Neuron (in vitro differentiated cells): ENCODE measurements at regions not wholly inside any gene's neighbourhood (a gene's known extent, or its start where the extent isn't known, plus 50 kb on each side); places are given as distances from the start of the nearest gene placed in this dataset.

Experiments
- H2AFZ ChIP-seq: one replicate; pipeline ENCODE4 v1.6.1; 2013; ENCODE audit warnings: low read depth, mild to moderate bottlenecking, inconsistent platforms, low read length, moderate library complexity
- H3K27me3 ChIP-seq: one replicate; pipeline ENCODE4 v1.6.1; 2013; ENCODE audit warnings: low read length; ENCODE audit not compliant: insufficient read depth
- H3K36me3 ChIP-seq: one replicate; pipeline ENCODE4 v1.6.1; 2013; ENCODE audit warnings: low read length; ENCODE audit not compliant: insufficient read depth
- H3K4me1 ChIP-seq: one replicate; pipeline ENCODE4 v1.6.1; 2013; ENCODE audit warnings: low read length; ENCODE audit not compliant: insufficient read depth
- H3K4me3 ChIP-seq: 2 replicates; pipeline ENCODE4 v1.5.1; 2013; ENCODE audit warnings: mild to moderate bottlenecking, low read length, moderate library complexity
- H3K9me3 ChIP-seq: one replicate; pipeline ENCODE4 v1.6.1; 2013; ENCODE audit warnings: low read length

- no peaks in the 10 kb centered on the region for H3K36me3 ChIP-seq
- no peak overlapping the region for H2AFZ ChIP-seq
- no peaks in the 10 kb centered on the region for H3K9me3 ChIP-seq
- H3K4me1 ChIP-seq, result peaks cover 46% of the 10 kb centered on the region
- no peak overlapping the region for H3K4me3 ChIP-seq
- H3K27me3 ChIP-seq, result no peaks in the 10 kb centered on the region
These were observed 60.5 kb upstream of the ULK4 start for GRCh38 chr3:42022355-42022754.

DNA sequence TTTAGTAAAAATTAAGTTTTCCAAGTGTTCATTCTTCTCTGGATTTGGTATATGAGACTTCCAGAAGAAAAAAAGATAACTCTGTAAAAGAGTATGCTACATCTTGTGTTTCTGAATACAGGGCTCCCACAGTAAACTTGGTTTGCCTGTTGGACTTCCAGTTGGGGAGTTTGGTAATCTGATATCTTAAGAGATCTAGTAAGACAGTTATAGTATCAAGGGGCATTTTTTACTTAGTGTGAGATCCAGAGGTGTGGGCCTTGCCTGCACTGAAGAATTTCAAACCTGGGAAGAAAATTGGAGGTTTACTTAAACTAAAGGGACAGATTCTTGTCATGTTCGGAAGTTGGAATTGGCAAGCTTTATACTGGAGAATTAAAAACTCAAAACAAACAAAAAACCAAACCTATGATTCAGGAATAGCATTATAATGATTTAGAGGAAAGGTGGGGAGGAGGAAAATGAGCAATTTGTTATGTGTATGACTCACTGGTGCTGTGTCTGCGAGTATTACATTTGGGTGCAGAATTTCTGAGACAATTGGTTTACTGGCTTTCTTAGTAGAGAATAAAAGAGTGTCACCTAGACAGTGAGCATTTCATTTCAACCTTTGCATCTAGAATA is 58.9 kb upstream of the ULK4 start:
- H2AFZ ChIP-seq, result no peak overlapping the region
- H3K4me3 ChIP-seq, result no peak overlapping the region
- no peaks in the 10 kb centered on the region for H3K27me3 ChIP-seq
- H3K4me1 ChIP-seq, result peaks cover 50% of the 10 kb centered on the region
- no peaks in the 10 kb centered on the region for H3K9me3 ChIP-seq
- no peaks in the 10 kb centered on the region for H3K36me3 ChIP-seq

- peaks cover 50% of the 10 kb centered on the region for H3K4me1 ChIP-seq
- H3K9me3 ChIP-seq, result no peaks in the 10 kb centered on the region
- no peak overlapping the region for H2AFZ ChIP-seq
- H3K36me3 ChIP-seq, result no peaks in the 10 kb centered on the region
- no peaks in the 10 kb centered on the region for H3K27me3 ChIP-seq
- H3K4me3 ChIP-seq, result no peak overlapping the region
These were observed 58.0 kb upstream of the ULK4 start for GRCh38 chr3:42019953-42020260.

- Histone ChIP-seq H3K36me3 (no peaks in the 10 kb centered on the region), H3K4me1 (peaks cover 44% of the 10 kb centered on the region), H3K9me3 (no peaks in the 10 kb centered on the region), H2AFZ (no peak overlapping the region), H3K27me3 (no peaks in the 10 kb centered on the region), H3K4me3 (no peak overlapping the region)
These were observed 57.4 kb upstream of the ULK4 start for GRCh38 chr3:42019144-42019952.

GRCh38 chr3:42014921-42015533 is 53.1 kb upstream of the ULK4 start:
- H3K27me3 ChIP-seq, result no peaks in the 10 kb centered on the region
- peak overlapping the region; percentile 80 for H3K4me3 ChIP-seq
- H3K36me3 ChIP-seq, result no peaks in the 10 kb centered on the region
- no peaks in the 10 kb centered on the region for H3K9me3 ChIP-seq
- H3K4me1 ChIP-seq, result peaks cover 29% of the 10 kb centered on the region
- no peak overlapping the region for H2AFZ ChIP-seq

- H3K4me3 ChIP-seq, result peak overlapping the region; percentile 80
- peaks cover 26% of the 10 kb centered on the region for H3K4me1 ChIP-seq
- H2AFZ ChIP-seq, result no peak overlapping the region
- no peaks in the 10 kb centered on the region for H3K36me3 ChIP-seq
- no peaks in the 10 kb centered on the region for H3K27me3 ChIP-seq
- H3K9me3 ChIP-seq, result no peaks in the 10 kb centered on the region
These were observed 52.6 kb upstream of the ULK4 start for GRCh38 chr3:42014458-42014920.

- Histone ChIP-seq H3K27me3 (no peaks in the 10 kb centered on the region), H3K36me3 (no peaks in the 10 kb centered on the region), H2AFZ (peak overlapping the region; percentile 41), H3K9me3 (no peaks in the 10 kb centered on the region), H3K4me3 (peak overlapping the region; percentile 80), H3K4me1 (peaks cover 26% of the 10 kb centered on the region)
These were observed 52.0 kb upstream of the ULK4 start for GRCh38 chr3:42013691-42014457.

- peak overlapping the region; percentile 80 for H3K4me3 ChIP-seq
- H3K4me1 ChIP-seq, result peaks cover 26% of the 10 kb centered on the region
- H3K27me3 ChIP-seq, result no peaks in the 10 kb centered on the region
- peak overlapping the region; percentile 62 for H2AFZ ChIP-seq
- H3K36me3 ChIP-seq, result no peaks in the 10 kb centered on the region
- H3K9me3 ChIP-seq, result no peaks in the 10 kb centered on the region
These were observed 51.2 kb upstream of the ULK4 start for GRCh38 chr3:42012935-42013690.

DNA sequence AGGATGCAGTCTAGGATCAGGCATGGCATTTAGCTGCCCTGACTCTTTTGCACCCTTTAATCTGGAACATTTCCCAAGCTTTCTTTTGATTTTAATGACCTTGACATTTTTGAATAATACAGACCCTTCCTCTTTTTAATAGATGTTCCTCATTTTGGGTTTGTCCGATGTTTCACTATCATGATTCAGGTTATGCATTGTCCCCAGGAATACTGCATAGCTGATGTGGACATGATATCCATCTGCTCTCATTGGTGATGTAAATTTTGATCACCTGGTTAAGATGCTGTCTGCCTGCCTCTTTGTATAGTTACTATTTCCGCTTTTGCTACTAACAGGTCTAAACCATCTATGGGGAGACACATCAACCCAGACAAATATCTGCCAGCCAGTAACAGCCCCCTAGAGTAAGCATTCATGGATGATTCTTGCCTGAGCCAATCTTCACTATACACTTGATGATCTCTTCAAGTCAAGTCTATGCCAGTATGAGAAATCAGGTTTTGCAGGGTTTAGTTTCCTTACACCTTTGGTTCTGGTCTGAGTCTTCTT is 50.6 kb upstream of the ULK4 start:
- H3K9me3 ChIP-seq, result no peaks in the 10 kb centered on the region
- H3K36me3 ChIP-seq, result no peaks in the 10 kb centered on the region
- no peaks in the 10 kb centered on the region for H3K27me3 ChIP-seq
- H2AFZ ChIP-seq, result peak overlapping the region; percentile 62
- H3K4me1 ChIP-seq, result peaks cover 26% of the 10 kb centered on the region
- H3K4me3 ChIP-seq, result peak overlapping the region; percentile 80
